H1 (cell line): ENCODE measurements at regions not wholly inside any gene's neighbourhood (a gene's known extent, or its start where the extent isn't known, plus 50 kb on each side); places are given as distances from the start of the nearest gene placed in this dataset.
A peak's percentile ranks its signal among the peaks of the same experiment; 100 is the strongest.

ENCODE experiments used
- CTCF ChIA-PET: fragments of 300-600 bp; sonication (Branson Sonifier 250); formaldehyde crosslinking; loops from one replicate; lab custom pipeline; 2021; ENCODE audit not compliant: partially characterized antibody; lab: Charles Lee
- POLR2A ChIA-PET: fragments of 300-600 bp; sonication (Branson Sonifier 250); formaldehyde crosslinking; loops from one replicate; lab custom pipeline; 2021; ENCODE audit warnings: inconsistent platforms; ENCODE audit not compliant: partially characterized antibody; lab: Charles Lee
- DNase-seq, 2 experiments: peaks; one replicate each; pipeline versions ENCODE4 v3.0.0 to v3.0.0-alpha.2; 2010 to 2022; ENCODE audit warnings: low spot score in 2 of 2, low read depth in 1 of 2, mixed read lengths in 1 of 2
- FAIRE-seq: peaks from 2 replicates; lab custom pipeline; 2011; peaks lifted over from hg19 to GRCh38; lab: Jason Lieb, UNC
- H2AFZ ChIP-seq: 2 replicates; pipeline ENCODE4 v1.8.1; 2012; ENCODE audit warnings: low read length, inconsistent platforms
- H2AK5ac ChIP-seq: 2 replicates; pipeline ENCODE4 v1.6.1; 2013; ENCODE audit warnings: low read depth, low read length
- H2BK120ac ChIP-seq: replicated peaks from 2 replicates; pipeline ENCODE3; 2013; ENCODE audit warnings: low read depth, low read length, inconsistent platforms
- H2BK12ac ChIP-seq: 2 replicates; pipeline ENCODE4 v1.6.1; 2013; ENCODE audit warnings: low read depth, low read length
- H2BK15ac ChIP-seq: 2 replicates; pipeline ENCODE4 v1.6.1; 2013; ENCODE audit warnings: low read length
- H2BK20ac ChIP-seq: 2 replicates; pipeline ENCODE4 v1.6.1; 2013; ENCODE audit warnings: low read length
- H2BK5ac ChIP-seq: 2 replicates; pipeline ENCODE4 v1.6.1; 2013; ENCODE audit warnings: low read depth, low read length
- H3K14ac ChIP-seq: 2 replicates; pipeline ENCODE4 v1.6.1; 2013; ENCODE audit warnings: inconsistent platforms; ENCODE audit not compliant: insufficient read length
- H3K18ac ChIP-seq: 2 replicates; pipeline ENCODE4 v1.6.1; 2013; ENCODE audit warnings: low read length; ENCODE audit errors: extremely low read depth
- H3K23ac ChIP-seq: 2 replicates; pipeline ENCODE4 v1.6.1; 2013; ENCODE audit warnings: inconsistent platforms; ENCODE audit not compliant: insufficient read length
- H3K23me2 ChIP-seq: 2 replicates; pipeline ENCODE4 v1.6.1; 2013; ENCODE audit warnings: low read depth, low read length
- H3K27ac ChIP-seq: 2 replicates; pipeline ENCODE4 v1.6.1; 2011; ENCODE audit warnings: low read depth, low read length, inconsistent platforms
- H3K27me3 ChIP-seq, 4 experiments: replicated peaks in 1 of 4; 1 replicate in 1 of 4; 2 replicates in 3 of 4; pipeline versions ENCODE4 v1.6.1 to v1.8.1; 2011 to 2013; ENCODE audit warnings: low read length in 3 of 4, mild to moderate bottlenecking in 3 of 4, inconsistent platforms in 2 of 4, mixed read lengths in 2 of 4, moderate library complexity in 1 of 4; ENCODE audit not compliant: control insufficient read depth in 3 of 4, insufficient read depth in 3 of 4; ENCODE audit errors: extremely low read depth in 1 of 4
- H3K36me3 ChIP-seq, 4 experiments: 2 replicates each; pipeline versions ENCODE4 v1.6.1 to v1.8.1; 2011 to 2013; ENCODE audit warnings: mild to moderate bottlenecking in 4 of 4, low read length in 3 of 4, moderate library complexity in 2 of 4, control low read depth in 1 of 4, inconsistent platforms in 1 of 4; ENCODE audit not compliant: insufficient read depth in 4 of 4, control insufficient read depth in 2 of 4
- H3K4ac ChIP-seq: replicated peaks from 2 replicates; pipeline ENCODE3; 2013; ENCODE audit warnings: low read length, low read depth, mixed read lengths, inconsistent platforms; ENCODE audit not compliant: insufficient read length
- H3K4me1 ChIP-seq, 4 experiments: replicated peaks in 1 of 4; 1 replicate in 1 of 4; 2 replicates in 3 of 4; pipeline versions ENCODE4 v1.6.1 to v1.8.1; 2011 to 2013; ENCODE audit warnings: low read length in 3 of 4, inconsistent platforms in 2 of 4, mixed read lengths in 1 of 4; ENCODE audit not compliant: insufficient read depth in 4 of 4, control insufficient read depth in 3 of 4
- H3K4me2 ChIP-seq, 2 experiments: 2 replicates each; pipeline versions ENCODE4 v1.6.1 to v1.8.1; 2011 to 2013; ENCODE audit warnings: low read depth in 2 of 2, low read length in 2 of 2, control low read depth in 1 of 2, inconsistent platforms in 1 of 2, mild to moderate bottlenecking in 1 of 2; ENCODE audit not compliant: insufficient read depth in 1 of 2
- H3K4me3 ChIP-seq, 4 experiments: fragments of 200-600, 300-600 bp in 1 of 4; sonication (generic), shearing (Covaris generic), sonication (Bioruptor Twin) in 1 of 4; 2 replicates each; pipeline versions ENCODE4 v1.5.1 to v1.8.1; 2011 to 2016; ENCODE audit warnings: low read length in 4 of 4, low read depth in 3 of 4, control low read depth in 2 of 4, inconsistent platforms in 2 of 4, mild to moderate bottlenecking in 2 of 4, mixed read lengths in 1 of 4, moderate library complexity in 1 of 4; ENCODE audit not compliant: insufficient read depth in 2 of 4; ENCODE audit errors: extremely low read depth in 1 of 4
- H3K56ac ChIP-seq: replicated peaks from 2 replicates; pipeline ENCODE3; 2013; ENCODE audit warnings: low read depth, mild to moderate bottlenecking, mixed read lengths, low read length, inconsistent platforms; ENCODE audit not compliant: insufficient read length
- H3K79me1 ChIP-seq: 2 replicates; pipeline ENCODE4 v1.6.1; 2013; ENCODE audit warnings: low read depth, low read length, control low read depth
- H3K79me2 ChIP-seq, 2 experiments: 2 replicates each; pipeline versions ENCODE4 v1.6.1 to v1.8.1; 2012 to 2013; ENCODE audit warnings: low read length in 2 of 2, mild to moderate bottlenecking in 2 of 2, inconsistent platforms in 1 of 2; ENCODE audit not compliant: insufficient read depth in 2 of 2, control insufficient read depth in 1 of 2
- H3K9ac ChIP-seq, 4 experiments: replicated peaks in 1 of 4; 1 replicate in 1 of 4; 2 replicates in 3 of 4; pipeline versions ENCODE4 v1.6.1 to v1.8.1; 2011 to 2013; ENCODE audit warnings: low read depth in 3 of 4, low read length in 3 of 4, control low read depth in 2 of 4, mild to moderate bottlenecking in 2 of 4, moderate library complexity in 2 of 4, inconsistent platforms in 1 of 4; ENCODE audit errors: extremely low read depth in 1 of 4
- H3K9me3 ChIP-seq, 2 experiments: 2 replicates each; pipeline versions ENCODE4 v1.6.1 to v1.8.1; 2012 to 2013; ENCODE audit warnings: mild to moderate bottlenecking in 2 of 2, moderate library complexity in 2 of 2, control low read depth in 1 of 2, inconsistent platforms in 1 of 2, low read depth in 1 of 2, low read length in 1 of 2, mixed read lengths in 1 of 2; ENCODE audit not compliant: insufficient read depth in 2 of 2
- H4K20me1 ChIP-seq, 2 experiments: replicated peaks in 1 of 2; 2 replicates each; pipeline versions ENCODE3 to v1.8.1; 2011 to 2013; ENCODE audit warnings: inconsistent platforms in 2 of 2, low read length in 2 of 2, mild to moderate bottlenecking in 1 of 2; ENCODE audit not compliant: insufficient read depth in 2 of 2, control insufficient read depth in 1 of 2
- H4K5ac ChIP-seq: 2 replicates; pipeline ENCODE4 v1.6.1; 2013; ENCODE audit warnings: low read length, low read depth, mixed read lengths, inconsistent platforms; ENCODE audit not compliant: insufficient read length
- H4K8ac ChIP-seq: 2 replicates; pipeline ENCODE4 v1.8.0; 2013; ENCODE audit warnings: mild to moderate bottlenecking, moderate library complexity, low read length, inconsistent platforms; ENCODE audit not compliant: insufficient read depth; ENCODE audit errors: extremely low read depth
- H4K91ac ChIP-seq: replicated peaks from 2 replicates; pipeline ENCODE3; 2013; ENCODE audit warnings: low read length, mixed read lengths, inconsistent platforms; ENCODE audit not compliant: insufficient read length
- ATF2 ChIP-seq: IDR thresholded peaks from 2 replicates; pipeline ENCODE4 v1.6.1; 2012; ENCODE audit warnings: low read length, inconsistent platforms
- BACH1 ChIP-seq: IDR thresholded peaks from 2 replicates; pipeline ENCODE4 v1.6.1; 2012; ENCODE audit warnings: low read length, improper control_type of control experiment
- BRCA1 ChIP-seq: IDR thresholded peaks from 2 replicates; pipeline ENCODE4 v1.6.1; 2012; ENCODE audit warnings: low read depth, low read length, improper control_type of control experiment
- FOSL1 ChIP-seq: IDR thresholded peaks from 2 replicates; pipeline ENCODE4 v1.6.1; 2011; ENCODE audit warnings: mild to moderate bottlenecking, low read depth, low read length, moderate library complexity; ENCODE audit not compliant: insufficient read depth
- JUN ChIP-seq: IDR thresholded peaks from 2 replicates; pipeline ENCODE4 v1.6.1; 2011; ENCODE audit warnings: low read depth, mild to moderate bottlenecking, improper control_type of control experiment, low read length
- MAFK ChIP-seq: IDR thresholded peaks from 2 replicates; pipeline ENCODE4 v1.6.1; 2012; ENCODE audit warnings: low read depth, mild to moderate bottlenecking, improper control_type of control experiment, low read length
- NRF1 ChIP-seq: IDR thresholded peaks from 2 replicates; pipeline ENCODE4 v1.6.1; 2011; ENCODE audit warnings: mild to moderate bottlenecking, low read depth, low read length, improper control_type of control experiment
- PHF8 ChIP-seq: fragments of 200-600 bp; sonication (generic); conservative IDR thresholded peaks from 2 replicates; pipeline ENCODE4 v1.7.1; 2012; ENCODE audit warnings: low read depth, mild to moderate bottlenecking, inconsistent platforms, low read length, moderate library complexity
- RBBP5 ChIP-seq: IDR thresholded peaks from 2 replicates; pipeline ENCODE4 v1.7.1; 2012; ENCODE audit warnings: low read depth, mild to moderate bottlenecking, inconsistent platforms, low read length, moderate library complexity, borderline replicate concordance
- SIN3A ChIP-seq, 2 experiments: IDR thresholded peaks in 1 of 2; conservative IDR thresholded peaks in 1 of 2; 2 replicates each; pipeline ENCODE4 v1.6.1; 2011 to 2012; ENCODE audit warnings: low read length in 2 of 2, improper control_type of control experiment in 1 of 2, low read depth in 1 of 2, mild to moderate bottlenecking in 1 of 2
- SIX5 ChIP-seq: IDR thresholded peaks from 2 replicates; pipeline ENCODE4 v1.6.1; 2011; ENCODE audit warnings: mild to moderate bottlenecking, low read depth, low read length
- SP4 ChIP-seq: IDR thresholded peaks from 2 replicates; pipeline ENCODE4 v1.6.1; 2012; ENCODE audit warnings: low read length, inconsistent platforms
- SRF ChIP-seq: IDR thresholded peaks from 2 replicates; pipeline ENCODE4 v1.6.1; 2011; ENCODE audit warnings: mild to moderate bottlenecking, low read depth, low read length, moderate library complexity
- TBP ChIP-seq: IDR thresholded peaks from 2 replicates; pipeline ENCODE4 v1.6.1; 2011; ENCODE audit warnings: low read depth, low read length, improper control_type of control experiment
- WGBS, 2 experiments: shearing (Covaris generic) in 1 of 2; methylation state at CpG; one replicate each; pipeline versions ENCODE4 v1.1.6 to v1.1.7; 2013 to 2015; ENCODE audit warnings: low lambda C conversion rate in 2 of 2, mixed read lengths in 2 of 2, inconsistent platforms in 1 of 2, low coverage in 1 of 2, missing lambda C conversion rate in 1 of 2; ENCODE audit not compliant: insufficient replicate concordance in 2 of 2, insufficient coverage in 1 of 2, insufficient read length in 1 of 2; ENCODE audit errors: extremely low coverage in 1 of 2, missing lambda C conversion rate in 1 of 2; 5-methylcytosine and 5-hydroxymethylcytosine counted together

- no peak overlapping the region for H3K27ac ChIP-seq
- no peak overlapping the region for H3K14ac ChIP-seq
- no peaks in the 10 kb centered on the region for H3K9me3 ChIP-seq
- ChIA-PET CTCF (interaction anchor here (0.6 kb wide), 1 partner anchor 325 kb away, joined by 3 read pairs; no protein-coding TSS in a partner anchor), POLR2A (no interaction called here)
- no peak overlapping the region for H2AFZ ChIP-seq
- FAIRE-seq (no peak), DNase-seq (no peak)
- WGBS, 2 experiments: 94% methylated on average over 2 of the region's 2 CpGs; no CpG with 5 or more reads in 1 of the 2 experiments
- no peak overlapping the region for H3K56ac ChIP-seq
- H3K4me3 ChIP-seq: no peak overlapping the region
- no peak overlapping the region for H3K4me2 ChIP-seq
- H2BK12ac ChIP-seq: no peak overlapping the region
- no peak overlapping the region for H3K4ac ChIP-seq
- peak overlapping the region; percentile 29; the same call in 1 of the 2 replicates for H4K8ac ChIP-seq
- H2BK20ac ChIP-seq: no peak overlapping the region
- H2BK5ac ChIP-seq: no peak overlapping the region
- H3K18ac ChIP-seq: no peak overlapping the region
- H4K5ac ChIP-seq: no peak overlapping the region
- H3K79me2 ChIP-seq: no peaks in the 10 kb centered on the region
- H2BK15ac ChIP-seq: no peak overlapping the region
- H3K27me3 ChIP-seq: no peaks in the 10 kb centered on the region
- H3K23me2 ChIP-seq: no peaks in the 10 kb centered on the region
- no peaks in the 10 kb centered on the region for H3K36me3 ChIP-seq
- H2BK120ac ChIP-seq: no peak overlapping the region
- H3K79me1 ChIP-seq: no peaks in the 10 kb centered on the region
- H2AK5ac ChIP-seq: no peak overlapping the region
- no peak overlapping the region for H3K9ac ChIP-seq
- H4K20me1 ChIP-seq: no peaks in the 10 kb centered on the region
- H3K4me1 ChIP-seq: no peaks in the 10 kb centered on the region
- H3K23ac ChIP-seq: no peak overlapping the region
- H4K91ac ChIP-seq: no peak overlapping the region
- TF ChIP-seq PHF8 (no peak), SIN3A (conservative IDR thresholded peaks at IDR 0.05 in 1 of 2, IDR thresholded peaks at IDR 0.05 in 1 of 2; ENCODE audit: low read depth in 1 of 2, low read length in 2 of 2) (no peak), SIX5 (no peak), SP4 (no peak), SRF (no peak), MAFK (no peak), NRF1 (no peak), ATF2 (no peak), TBP (no peak), JUN (no peak), BRCA1 (no peak), RBBP5 (no peak), FOSL1 (no peak), BACH1 (no peak)
Measured at GRCh38 chr14:98864211-98864610, 407.8 kb downstream of the BCL11B start.
